GM18498 (cell line): ENCODE measurements at regions not wholly inside any gene's neighbourhood (a gene's known extent, or its start where the extent isn't known, plus 50 kb on each side); places are given as distances from the start of the nearest gene placed in this dataset.
"Not testable (repeated sequence)": the region's sequence is repeated elsewhere in the genome, so short reads cannot be mapped to it uniquely, and the experiment has no call there.

Experiments
- ATAC-seq: cut with Tn5 transposase; IDR thresholded peaks from one replicate; pipeline ENCODE4 v1.9.1; 2021; ENCODE audit warnings: mild to moderate bottlenecking, moderate library complexity; ENCODE audit not compliant: unreplicated experiment

GRCh38 chr7:138308136-138308535, 151.9 kb upstream of the TRIM24 start:
- no peak for ATAC-seq

GRCh38 chr7:138309186-138309585, 150.9 kb upstream of the TRIM24 start:
- no peak for ATAC-seq

DNA sequence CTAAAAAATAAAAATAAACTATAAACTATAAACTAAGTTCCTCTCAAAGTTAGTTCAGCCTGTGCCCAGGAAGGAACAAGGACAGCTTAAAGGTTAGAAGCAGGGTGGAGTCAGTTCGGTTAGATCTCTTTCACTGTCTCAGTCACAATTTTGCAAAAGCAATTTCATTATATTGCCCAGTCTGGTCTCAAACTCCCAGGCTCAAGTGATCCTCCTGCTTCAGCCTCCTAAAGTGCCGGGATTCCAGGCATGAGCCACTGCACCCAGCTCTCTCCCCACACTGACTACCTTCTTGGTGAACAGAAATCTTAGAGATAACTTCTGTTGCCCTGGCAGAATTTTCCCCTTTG, 146.3 kb upstream of the TRIM24 start:
- ATAC-seq: no peak

GRCh38 chr7:138316421-138317043, 143.5 kb upstream of the TRIM24 start:
- ATAC-seq: peak; percentile 92

- ATAC-seq: no peak
Measured at GRCh38 chr7:138317044-138317596, 142.9 kb upstream of the TRIM24 start.

- ATAC-seq: no peak
Measured at GRCh38 chr7:138324941-138325340, 135.1 kb upstream of the TRIM24 start.

- no peak for ATAC-seq
Measured at GRCh38 chr7:138325434-138325833, 134.6 kb upstream of the TRIM24 start.

GRCh38 chr7:138328215-138328614, 131.8 kb upstream of the TRIM24 start:
- no peak for ATAC-seq

DNA sequence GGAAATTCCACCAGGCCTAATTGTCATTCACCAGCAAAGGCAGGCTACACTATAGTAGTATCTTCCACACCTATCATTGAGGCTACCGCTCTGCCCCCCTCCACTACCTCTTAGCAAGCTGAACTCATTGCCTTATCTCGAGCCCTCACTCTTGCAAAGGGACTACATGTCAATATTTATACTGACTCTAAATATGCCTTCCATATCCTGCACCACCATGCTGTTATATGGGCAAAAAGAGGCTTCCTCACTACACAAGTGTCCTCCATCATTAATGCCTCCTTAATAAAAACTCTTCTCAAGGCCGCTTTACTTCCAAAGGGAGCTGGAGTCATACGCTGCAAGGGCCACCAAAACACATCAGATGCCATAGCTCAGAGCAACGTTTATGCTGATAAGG, 127.2 kb upstream of the TRIM24 start:
- ATAC-seq: not testable (repeated sequence)

- no peak for ATAC-seq
Measured at GRCh38 chr7:138338361-138338760, 121.7 kb upstream of the TRIM24 start.

DNA sequence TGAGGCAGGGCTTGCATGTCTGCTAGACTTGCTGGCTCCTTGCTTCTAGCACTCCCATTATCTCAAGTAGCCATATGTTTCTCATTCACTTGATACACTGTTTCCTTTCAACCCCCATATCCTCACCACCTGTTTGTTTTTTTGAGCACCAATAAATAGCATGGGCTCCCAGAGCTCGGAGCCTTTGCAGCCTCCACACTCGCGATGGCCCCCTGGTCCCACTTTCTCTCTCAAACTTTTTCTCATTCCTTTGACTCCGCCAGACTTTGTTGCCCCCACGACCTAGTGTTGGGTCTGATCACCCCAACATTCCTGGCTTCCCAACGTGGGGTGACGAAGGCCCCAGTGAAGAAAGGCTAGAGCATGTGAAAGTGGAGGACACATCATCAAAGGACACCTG, 120.8 kb upstream of the TRIM24 start:
- ATAC-seq: not testable (repeated sequence)

GRCh38 chr7:138342990-138343389, 117.1 kb upstream of the TRIM24 start:
- no peak for ATAC-seq

DNA sequence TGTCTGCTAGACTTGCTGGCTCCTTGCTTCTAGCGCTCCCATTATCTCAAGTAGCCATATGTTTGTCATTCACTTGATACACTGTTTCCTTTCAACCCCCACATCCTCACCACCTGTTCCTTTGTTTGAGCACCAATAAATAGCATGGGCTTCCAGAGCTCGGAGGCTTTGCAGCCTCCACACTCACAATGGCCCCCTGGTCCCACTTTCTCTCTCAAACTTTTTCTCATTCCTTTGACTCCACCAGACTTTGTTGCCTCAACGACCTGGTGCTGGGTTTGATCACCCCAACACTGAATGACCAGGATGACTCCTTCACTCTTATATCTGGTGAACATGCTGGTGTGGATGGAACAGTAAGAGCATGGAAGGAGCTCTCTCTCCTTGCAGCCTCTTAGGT, 114.5 kb upstream of the TRIM24 start:
- ATAC-seq: no peak

DNA sequence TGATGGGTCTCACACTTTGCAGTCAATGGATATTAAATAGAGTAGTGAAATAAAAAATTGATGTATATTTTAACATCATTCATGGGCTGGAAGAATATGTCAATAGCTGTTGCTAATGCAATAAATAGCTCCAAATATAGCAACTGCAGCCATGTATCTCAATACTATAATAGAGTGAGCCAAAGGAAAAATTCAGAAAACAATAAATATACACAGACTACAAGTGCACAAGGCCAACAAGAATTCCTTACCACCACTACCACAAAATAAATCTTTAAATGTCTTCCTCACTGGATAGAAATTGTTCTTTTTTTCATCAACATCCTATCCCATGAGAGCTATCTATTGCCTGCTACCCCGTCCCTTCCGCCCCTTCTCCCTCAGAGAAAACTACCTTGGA, 113.1 kb upstream of the TRIM24 start:
- ATAC-seq: no peak

GRCh38 chr7:138349841-138350700, 110.0 kb upstream of the TRIM24 start:
- ATAC-seq: no peak

- ATAC-seq: no peak
Measured at GRCh38 chr7:138350701-138351357, 109.2 kb upstream of the TRIM24 start.

- ATAC-seq: no peak
Measured at GRCh38 chr7:138352570-138353461, 107.2 kb upstream of the TRIM24 start.

- ATAC-seq: no peak
Measured at GRCh38 chr7:138354066-138354465, 106.0 kb upstream of the TRIM24 start.

GRCh38 chr7:138355254-138355653, 104.8 kb upstream of the TRIM24 start:
- no peak for ATAC-seq

GRCh38 chr7:138358850-138359341, 101.2 kb upstream of the TRIM24 start:
- ATAC-seq: no peak
